ENCODE measurements at regions not wholly inside any gene's neighbourhood (a gene's known extent, or its start where the extent isn't known, plus 50 kb on each side); places are given as distances from the start of the nearest gene placed in this dataset.

DNA sequence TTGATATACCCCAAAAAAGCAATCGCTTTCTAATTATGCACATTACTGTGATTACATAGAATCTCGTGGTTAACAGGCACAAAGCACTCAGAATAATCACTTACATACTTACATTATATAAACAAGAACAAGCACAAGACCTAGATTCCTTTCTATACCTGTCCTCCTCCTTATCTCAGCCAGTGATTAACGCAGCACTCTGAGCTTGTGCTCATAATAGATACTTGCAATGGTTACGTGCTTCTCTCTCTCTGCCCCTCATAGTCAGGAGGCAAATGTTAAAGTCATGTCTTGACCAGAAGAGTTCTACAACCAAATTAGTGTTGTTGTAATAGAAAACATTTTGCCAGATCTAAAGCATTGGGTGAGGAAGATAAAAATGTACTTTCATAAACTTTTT lies 342.2 kb upstream of the PKDCC start:
- no peak overlapping the region for H3K27ac Mint-ChIP-seq (ENCODE audit: unreplicated experiment)
- H3K36me3 Mint-ChIP-seq (ENCODE audit: low read depth): no peaks in the 10 kb centered on the region
- no peak for DNase-seq (ENCODE audit: low spot score)
- TF ChIP-seq, protein P1, sequence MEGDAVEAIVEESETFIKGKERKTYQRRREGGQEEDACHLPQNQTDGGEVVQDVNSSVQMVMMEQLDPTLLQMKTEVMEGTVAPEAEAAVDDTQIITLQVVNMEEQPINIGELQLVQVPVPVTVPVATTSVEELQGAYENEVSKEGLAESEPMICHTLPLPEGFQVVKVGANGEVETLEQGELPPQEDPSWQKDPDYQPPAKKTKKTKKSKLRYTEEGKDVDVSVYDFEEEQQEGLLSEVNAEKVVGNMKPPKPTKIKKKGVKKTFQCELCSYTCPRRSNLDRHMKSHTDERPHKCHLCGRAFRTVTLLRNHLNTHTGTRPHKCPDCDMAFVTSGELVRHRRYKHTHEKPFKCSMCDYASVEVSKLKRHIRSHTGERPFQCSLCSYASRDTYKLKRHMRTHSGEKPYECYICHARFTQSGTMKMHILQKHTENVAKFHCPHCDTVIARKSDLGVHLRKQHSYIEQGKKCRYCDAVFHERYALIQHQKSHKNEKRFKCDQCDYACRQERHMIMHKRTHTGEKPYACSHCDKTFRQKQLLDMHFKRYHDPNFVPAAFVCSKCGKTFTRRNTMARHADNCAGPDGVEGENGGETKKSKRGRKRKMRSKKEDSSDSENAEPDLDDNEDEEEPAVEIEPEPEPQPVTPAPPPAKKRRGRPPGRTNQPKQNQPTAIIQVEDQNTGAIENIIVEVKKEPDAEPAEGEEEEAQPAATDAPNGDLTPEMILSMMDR (IDR thresholded peaks at IDR 0.05): no peak
- H3K9me3 Mint-ChIP-seq (ENCODE audit: low read depth): no peaks in the 10 kb centered on the region
- H3K4me3 Mint-ChIP-seq (ENCODE audit: unreplicated experiment): no peak overlapping the region
- H3K27me3 Mint-ChIP-seq (ENCODE audit: low read depth): peaks cover 26% of the 10 kb centered on the region
- H3K4me1 Mint-ChIP-seq (ENCODE audit: low read depth): no peaks in the 10 kb centered on the region

DNA sequence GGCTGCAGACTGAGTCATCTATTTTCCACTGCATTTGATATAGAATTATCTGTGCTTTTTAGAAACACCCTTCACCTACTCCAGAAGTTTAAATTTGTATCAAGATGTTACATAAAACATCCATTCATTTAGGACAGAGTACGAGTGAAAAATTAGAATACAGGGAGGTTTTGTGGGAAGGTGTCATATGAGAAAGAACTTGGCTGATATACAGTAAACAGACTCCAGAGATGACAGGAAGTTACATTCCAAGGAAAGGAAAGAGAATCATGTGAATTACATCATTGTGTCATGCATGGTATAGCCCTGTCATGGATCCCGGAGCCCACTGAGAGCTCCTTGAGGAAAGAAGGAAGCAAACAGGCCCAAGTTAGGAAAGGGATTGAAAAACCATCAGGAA lies 341.5 kb upstream of the PKDCC start:
- H3K4me1 Mint-ChIP-seq (ENCODE audit: low read depth): no peaks in the 10 kb centered on the region
- no peak for DNase-seq (ENCODE audit: low spot score)
- no peaks in the 10 kb centered on the region for H3K36me3 Mint-ChIP-seq (ENCODE audit: low read depth)
- TF ChIP-seq, protein P1 (IDR thresholded peaks at IDR 0.05): no peak
- H3K27ac Mint-ChIP-seq (ENCODE audit: unreplicated experiment): no peak overlapping the region
- no peaks in the 10 kb centered on the region for H3K9me3 Mint-ChIP-seq (ENCODE audit: low read depth)
- H3K27me3 Mint-ChIP-seq (ENCODE audit: low read depth): peaks cover 25% of the 10 kb centered on the region
- H3K4me3 Mint-ChIP-seq (ENCODE audit: unreplicated experiment): no peak overlapping the region

DNA sequence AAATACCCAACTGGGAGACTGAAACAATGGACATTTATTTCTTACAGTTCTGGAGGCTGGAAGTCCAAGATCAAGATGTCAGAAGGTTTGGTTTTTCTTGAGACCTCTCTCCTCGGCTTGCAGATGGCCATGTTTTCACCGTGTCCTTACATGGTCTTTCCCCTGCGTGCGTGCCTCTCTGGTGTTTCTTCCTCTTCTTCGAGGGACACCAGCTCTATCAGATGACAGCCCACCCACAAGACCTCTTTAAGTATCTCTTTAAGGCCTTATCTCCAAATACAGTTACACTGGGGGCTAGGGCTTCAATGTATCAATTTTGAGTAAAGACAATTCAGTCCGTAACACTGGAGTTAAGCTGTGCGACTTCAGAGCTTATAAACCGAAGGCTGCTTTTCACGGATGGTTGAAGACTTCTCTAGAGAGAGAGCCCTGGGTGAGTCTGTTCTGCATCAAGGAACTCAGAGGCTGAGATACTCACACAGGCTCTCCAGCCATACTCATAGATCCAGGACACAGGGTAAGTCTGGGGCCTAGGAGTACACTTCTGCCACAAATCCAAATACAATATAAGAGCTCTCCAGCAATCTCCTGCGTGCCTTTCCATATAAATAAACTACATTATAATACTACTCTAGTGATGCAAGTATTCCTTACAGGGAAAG lies 339.9 kb upstream of the PKDCC start:
- Mint-ChIP-seq H3K9me3 (ENCODE audit: low read depth) (no peaks in the 10 kb centered on the region), H3K27ac (ENCODE audit: unreplicated experiment) (no peak overlapping the region), H3K27me3 (ENCODE audit: low read depth) (peaks cover 26% of the 10 kb centered on the region), H3K4me1 (ENCODE audit: low read depth) (no peaks in the 10 kb centered on the region), H3K4me3 (ENCODE audit: unreplicated experiment) (no peak overlapping the region), H3K36me3 (ENCODE audit: low read depth) (no peaks in the 10 kb centered on the region)
- DNase-seq (ENCODE audit: low spot score): no peak
- TF ChIP-seq, protein P1 (IDR thresholded peaks at IDR 0.05): no peak

DNA sequence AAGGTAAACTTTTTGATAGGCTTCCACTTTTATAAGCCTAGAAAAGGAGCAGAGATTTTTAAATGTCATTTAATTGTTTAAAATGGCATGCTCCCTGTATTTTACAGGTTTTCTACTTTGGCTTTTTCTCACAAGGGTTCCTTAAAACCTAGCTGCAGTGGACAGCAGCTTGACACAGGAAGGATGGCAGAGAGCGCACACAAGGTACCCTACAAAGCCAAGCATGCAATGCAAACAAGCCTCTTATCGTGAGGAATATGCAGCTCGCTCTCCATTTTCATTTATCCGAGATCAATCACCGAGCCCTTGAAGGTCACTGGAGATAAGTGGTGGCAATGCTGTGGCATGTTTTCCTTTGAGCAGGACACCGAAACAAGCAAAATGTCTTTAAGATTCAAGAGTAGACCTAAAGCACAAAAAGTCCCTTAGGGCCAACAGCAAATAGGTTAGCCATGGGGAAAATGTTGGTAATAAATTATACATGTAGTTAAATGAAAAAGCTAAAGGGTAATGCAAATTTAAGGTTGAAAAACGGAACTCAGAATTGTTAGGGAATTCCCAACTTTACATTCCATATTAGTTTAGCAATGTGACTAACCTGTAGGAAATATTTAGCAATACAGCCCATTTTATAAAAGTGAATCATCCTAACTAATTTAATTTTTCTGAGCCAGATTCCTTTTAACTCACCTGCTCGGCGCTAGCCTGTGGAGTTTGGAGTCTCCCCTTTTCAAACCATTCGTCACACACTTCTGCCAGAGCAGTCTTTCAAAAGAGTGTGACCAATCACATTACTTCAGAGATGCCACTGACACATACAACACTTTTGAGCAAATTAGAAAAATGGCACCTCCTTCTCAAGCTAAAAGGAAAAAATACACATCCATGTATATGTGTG lies 337.9 kb upstream of the PKDCC start:
- Mint-ChIP-seq H3K27ac (ENCODE audit: unreplicated experiment) (no peak overlapping the region), H3K36me3 (ENCODE audit: low read depth) (no peaks in the 10 kb centered on the region), H3K9me3 (ENCODE audit: low read depth) (no peaks in the 10 kb centered on the region), H3K4me1 (ENCODE audit: low read depth) (no peaks in the 10 kb centered on the region), H3K27me3 (ENCODE audit: low read depth) (peaks cover 23% of the 10 kb centered on the region), H3K4me3 (ENCODE audit: unreplicated experiment) (no peak overlapping the region)
- TF ChIP-seq, protein P1 (IDR thresholded peaks at IDR 0.05): no peak
- DNase-seq (ENCODE audit: low spot score): no peak

DNA sequence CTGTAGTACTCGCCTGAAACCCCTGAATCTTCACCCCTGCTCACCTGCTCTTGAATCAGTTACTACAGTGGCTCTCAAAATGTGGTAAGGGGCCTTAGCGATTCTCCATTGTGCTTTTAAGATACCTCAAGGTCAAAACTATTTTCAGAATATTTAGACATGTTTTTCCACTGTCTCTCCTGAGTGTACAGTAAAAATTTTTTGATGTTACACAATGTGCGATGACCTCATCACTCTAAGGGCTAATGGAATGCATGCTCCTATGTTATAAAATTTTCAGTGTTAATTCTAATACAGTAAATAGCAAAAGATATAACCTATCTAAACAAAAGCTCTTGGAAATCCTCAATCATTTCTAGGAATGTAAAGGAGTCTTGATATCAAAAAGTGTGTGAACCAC lies 336.9 kb upstream of the PKDCC start:
- peaks cover 23% of the 10 kb centered on the region for H3K27me3 Mint-ChIP-seq (ENCODE audit: low read depth)
- TF ChIP-seq, protein P1 (IDR thresholded peaks at IDR 0.05): no peak
- no peak for DNase-seq (ENCODE audit: low spot score)
- no peak overlapping the region for H3K4me3 Mint-ChIP-seq (ENCODE audit: unreplicated experiment)
- no peak overlapping the region for H3K27ac Mint-ChIP-seq (ENCODE audit: unreplicated experiment)
- H3K4me1 Mint-ChIP-seq (ENCODE audit: low read depth): peaks cover 4% of the 10 kb centered on the region
- H3K9me3 Mint-ChIP-seq (ENCODE audit: low read depth): no peaks in the 10 kb centered on the region
- no peaks in the 10 kb centered on the region for H3K36me3 Mint-ChIP-seq (ENCODE audit: low read depth)

All from chondrocyte (in vitro differentiated cells).